ENCODE measurements at regions not wholly inside any gene's neighbourhood (a gene's known extent, or its start where the extent isn't known, plus 50 kb on each side); places are given as distances from the start of the nearest gene placed in this dataset.

- no peak for TF ChIP-seq CTCF (IDR thresholded peaks at IDR 0.05)
- no peak for TF ChIP-seq POLR2A (IDR thresholded peaks at IDR 0.05)
- no peak for TF ChIP-seq EP300 (IDR thresholded peaks at IDR 0.05)
- TF ChIP-seq POLR2AphosphoS5 (IDR thresholded peaks at IDR 0.05): no peak
- DNase-seq (ENCODE audit: low spot score in 2 of 2): no peak
- Histone ChIP-seq H3K27ac (no peak overlapping the region), H3K9me3 (no peaks in the 10 kb centered on the region), H3K4me1 (no peaks in the 10 kb centered on the region), H3K36me3 (no peaks in the 10 kb centered on the region), H3K27me3 (no peaks in the 10 kb centered on the region), H3K4me3 (no peak overlapping the region)
- 83% methylated on average over 6 of the region's 6 CpGs for WGBS
These were observed 94.2 kb upstream of the FBN2 start for GRCh38 chr5:128632264-128632663.

GRCh38 chr5:128633901-128634300 lies 95.9 kb upstream of the FBN2 start:
- no peaks in the 10 kb centered on the region for H3K36me3 ChIP-seq
- 98% methylated on average over 3 of the region's 3 CpGs for WGBS
- H3K9me3 ChIP-seq: no peaks in the 10 kb centered on the region
- H3K27ac ChIP-seq: no peak overlapping the region
- no peak for DNase-seq (ENCODE audit: low spot score in 2 of 2)
- H3K4me3 ChIP-seq: no peak overlapping the region
- H3K27me3 ChIP-seq: no peaks in the 10 kb centered on the region
- TF ChIP-seq POLR2AphosphoS5 (IDR thresholded peaks at IDR 0.05) (no peak), CTCF (IDR thresholded peaks at IDR 0.05) (no peak), POLR2A (IDR thresholded peaks at IDR 0.05) (no peak), EP300 (IDR thresholded peaks at IDR 0.05) (no peak)
- H3K4me1 ChIP-seq: no peaks in the 10 kb centered on the region

- Histone ChIP-seq H3K9me3 (no peaks in the 10 kb centered on the region), H3K27me3 (no peaks in the 10 kb centered on the region), H3K36me3 (no peaks in the 10 kb centered on the region), H3K4me1 (no peaks in the 10 kb centered on the region), H3K4me3 (no peak overlapping the region), H3K27ac (no peak overlapping the region)
- TF ChIP-seq POLR2AphosphoS5 (IDR thresholded peaks at IDR 0.05): no peak
- no peak for TF ChIP-seq POLR2A (IDR thresholded peaks at IDR 0.05)
- TF ChIP-seq CTCF (IDR thresholded peaks at IDR 0.05): no peak
- TF ChIP-seq EP300 (IDR thresholded peaks at IDR 0.05): no peak
- 88% methylated on average over 6 of the region's 6 CpGs for WGBS
- DNase-seq (ENCODE audit: low spot score in 2 of 2): no peak
These were observed 97.3 kb upstream of the FBN2 start for GRCh38 chr5:128635379-128635778.

- no peak overlapping the region for H3K4me3 ChIP-seq
- TF ChIP-seq CTCF (IDR thresholded peaks at IDR 0.05) (no peak), EP300 (IDR thresholded peaks at IDR 0.05) (no peak), POLR2AphosphoS5 (IDR thresholded peaks at IDR 0.05) (no peak), POLR2A (IDR thresholded peaks at IDR 0.05) (no peak)
These were observed 98.3 kb upstream of the FBN2 start for GRCh38 chr5:128636361-128636760.

GRCh38 chr5:128637031-128637430 lies 99.0 kb upstream of the FBN2 start:
- Histone ChIP-seq H3K36me3 (no peaks in the 10 kb centered on the region), H3K9me3 (no peaks in the 10 kb centered on the region), H3K4me3 (no peak overlapping the region), H3K4me1 (no peaks in the 10 kb centered on the region), H3K27me3 (no peaks in the 10 kb centered on the region), H3K27ac (no peak overlapping the region)
- 60% methylated on average over 4 of the region's 4 CpGs for WGBS
- TF ChIP-seq POLR2A (IDR thresholded peaks at IDR 0.05): no peak
- no peak for TF ChIP-seq EP300 (IDR thresholded peaks at IDR 0.05)
- TF ChIP-seq CTCF (IDR thresholded peaks at IDR 0.05): no peak
- no peak for TF ChIP-seq POLR2AphosphoS5 (IDR thresholded peaks at IDR 0.05)
- DNase-seq (ENCODE audit: low spot score in 2 of 2): no peak

More at GRCh38 chr5:128636361-128636760, 98.3 kb upstream of the FBN2 start:
- Histone ChIP-seq H3K27me3 (no peaks in the 10 kb centered on the region), H3K9me3 (no peaks in the 10 kb centered on the region), H3K4me1 (no peaks in the 10 kb centered on the region), H3K27ac (no peak overlapping the region), H3K36me3 (no peaks in the 10 kb centered on the region)
- 100% methylated on average over 1 of the region's 1 CpG for WGBS
- DNase-seq (ENCODE audit: low spot score in 2 of 2): no peak
